ENCODE measurements at regions not wholly inside any gene's neighbourhood (a gene's known extent, or its start where the extent isn't known, plus 50 kb on each side); places are given as distances from the start of the nearest gene placed in this dataset.

DNA sequence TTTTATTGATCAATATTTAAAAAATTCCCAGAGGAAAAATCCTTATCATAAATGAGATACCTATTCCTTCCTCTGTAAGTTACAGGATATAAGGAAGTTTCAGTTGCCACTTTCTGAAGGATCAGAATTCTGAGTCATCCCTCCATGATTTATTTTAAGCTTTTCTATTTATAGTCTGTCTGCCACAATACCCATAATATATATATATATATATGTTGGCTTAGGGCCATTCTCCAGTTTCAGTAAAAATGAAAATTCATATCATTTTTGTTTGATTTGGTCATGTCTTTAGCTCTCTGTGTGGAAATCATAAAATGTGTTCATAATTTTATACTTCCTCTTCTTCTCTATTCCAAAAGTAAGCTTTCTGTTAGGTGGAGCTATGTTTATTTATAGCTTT, 215.8 kb upstream of the CYLC2 start:
- ATAC-seq (ENCODE audit: low read depth) (no peak), DNase-seq (no peak)
- Mint-ChIP-seq H3K9me3 (ENCODE audit: insufficient read depth) (no peaks in the 10 kb centered on the region), H3K4me3 (no peak overlapping the region), H3K4me1 (no peaks in the 10 kb centered on the region), H3K27me3 (no peaks in the 10 kb centered on the region), H3K27ac (no peak overlapping the region)
- Histone ChIP-seq H3K4me2 (replicated peaks; ENCODE audit: low read depth, low read length, poor library complexity, severe bottlenecking) (no peak overlapping the region), H3K36me3 (replicated peaks in 1 of 2; ENCODE audit: control extremely low read depth in 1 of 2, control insufficient read depth in 1 of 2, extremely low read depth in 1 of 2, insufficient read depth in 2 of 2, low read length in 1 of 2) (no peaks in the 10 kb centered on the region), H3K9me3 (ENCODE audit: control extremely low read depth in 1 of 3, control insufficient read depth in 2 of 3, insufficient read depth in 1 of 3, low read length in 2 of 3) (no peaks in the 10 kb centered on the region), H4K20me1 (ENCODE audit: control insufficient read depth, insufficient read depth, low read length, poor library complexity, severe bottlenecking) (no peaks in the 10 kb centered on the region), H3K79me2 (ENCODE audit: control insufficient read depth, insufficient read depth, low read length) (no peaks in the 10 kb centered on the region), H3K9ac (ENCODE audit: low read length) (no peak overlapping the region), H3K4me3 (ENCODE audit: control extremely low read depth in 1 of 5, extremely low read depth in 1 of 5, insufficient read depth in 1 of 5, low read depth in 2 of 5, low read length in 4 of 5) (no peak overlapping the region), H3K4me1 (ENCODE audit: control insufficient read depth in 2 of 2, insufficient read depth in 2 of 2, low read length in 2 of 2) (no peaks in the 10 kb centered on the region), H3K27ac (ENCODE audit: low read length in 2 of 2) (no peak overlapping the region), H3K27me3 (replicated peaks in 1 of 4; ENCODE audit: control extremely low read depth in 1 of 4, control insufficient read depth in 3 of 4, insufficient read depth in 4 of 4, low read length in 3 of 4) (no peaks in the 10 kb centered on the region), H2AFZ (ENCODE audit: insufficient read depth, low read depth, low read length, poor library complexity, severe bottlenecking) (no peak overlapping the region)
- intact Hi-C loops (cut with micrococcal nuclease) = no loop called here
- ChIA-PET POLR2A (no interaction called here), CTCF (no interaction called here)
- TF ChIP-seq EZH2 (IDR thresholded peaks at IDR 0.05; ENCODE audit: borderline replicate concordance, insufficient read depth, low read depth, low read length, poor library complexity, severe bottlenecking) = no peak
- TF ChIP-seq, protein P1, sequence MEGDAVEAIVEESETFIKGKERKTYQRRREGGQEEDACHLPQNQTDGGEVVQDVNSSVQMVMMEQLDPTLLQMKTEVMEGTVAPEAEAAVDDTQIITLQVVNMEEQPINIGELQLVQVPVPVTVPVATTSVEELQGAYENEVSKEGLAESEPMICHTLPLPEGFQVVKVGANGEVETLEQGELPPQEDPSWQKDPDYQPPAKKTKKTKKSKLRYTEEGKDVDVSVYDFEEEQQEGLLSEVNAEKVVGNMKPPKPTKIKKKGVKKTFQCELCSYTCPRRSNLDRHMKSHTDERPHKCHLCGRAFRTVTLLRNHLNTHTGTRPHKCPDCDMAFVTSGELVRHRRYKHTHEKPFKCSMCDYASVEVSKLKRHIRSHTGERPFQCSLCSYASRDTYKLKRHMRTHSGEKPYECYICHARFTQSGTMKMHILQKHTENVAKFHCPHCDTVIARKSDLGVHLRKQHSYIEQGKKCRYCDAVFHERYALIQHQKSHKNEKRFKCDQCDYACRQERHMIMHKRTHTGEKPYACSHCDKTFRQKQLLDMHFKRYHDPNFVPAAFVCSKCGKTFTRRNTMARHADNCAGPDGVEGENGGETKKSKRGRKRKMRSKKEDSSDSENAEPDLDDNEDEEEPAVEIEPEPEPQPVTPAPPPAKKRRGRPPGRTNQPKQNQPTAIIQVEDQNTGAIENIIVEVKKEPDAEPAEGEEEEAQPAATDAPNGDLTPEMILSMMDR (IDR thresholded peaks at IDR 0.05) = no peak

DNA sequence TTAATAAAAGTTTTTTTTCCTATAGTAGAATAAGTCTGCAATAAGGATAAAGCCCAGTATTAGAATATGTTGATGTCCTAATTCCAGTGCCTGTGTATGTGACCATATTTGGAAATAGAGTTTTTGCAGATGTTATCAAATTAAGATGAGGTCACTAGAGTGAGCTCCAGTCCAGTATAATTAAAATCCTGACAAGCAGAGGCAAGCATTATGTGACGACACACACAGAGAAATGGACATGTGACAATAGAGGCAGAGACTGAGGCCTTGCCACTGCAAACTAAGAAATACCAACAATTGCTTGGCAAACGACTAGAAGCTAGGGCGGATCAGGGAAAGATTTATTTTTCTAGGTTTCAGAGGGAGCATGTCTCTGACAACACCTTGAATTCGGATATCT, 216.4 kb upstream of the CYLC2 start:
- Histone ChIP-seq H3K36me3 (replicated peaks in 1 of 2; ENCODE audit: control extremely low read depth in 1 of 2, control insufficient read depth in 1 of 2, extremely low read depth in 1 of 2, insufficient read depth in 2 of 2, low read length in 1 of 2) (no peaks in the 10 kb centered on the region), H4K20me1 (ENCODE audit: control insufficient read depth, insufficient read depth, low read length, poor library complexity, severe bottlenecking) (no peaks in the 10 kb centered on the region), H3K4me1 (ENCODE audit: control insufficient read depth in 2 of 2, insufficient read depth in 2 of 2, low read length in 2 of 2) (no peaks in the 10 kb centered on the region), H3K79me2 (ENCODE audit: control insufficient read depth, insufficient read depth, low read length) (no peaks in the 10 kb centered on the region), H3K4me3 (ENCODE audit: control extremely low read depth in 1 of 5, extremely low read depth in 1 of 5, insufficient read depth in 1 of 5, low read depth in 2 of 5, low read length in 4 of 5) (no peak overlapping the region), H3K27ac (ENCODE audit: low read length in 2 of 2) (no peak overlapping the region), H2AFZ (ENCODE audit: insufficient read depth, low read depth, low read length, poor library complexity, severe bottlenecking) (no peak overlapping the region), H3K9ac (ENCODE audit: low read length) (no peak overlapping the region), H3K4me2 (replicated peaks; ENCODE audit: low read depth, low read length, poor library complexity, severe bottlenecking) (no peak overlapping the region), H3K27me3 (replicated peaks in 1 of 4; ENCODE audit: control extremely low read depth in 1 of 4, control insufficient read depth in 3 of 4, insufficient read depth in 4 of 4, low read length in 3 of 4) (no peaks in the 10 kb centered on the region), H3K9me3 (ENCODE audit: control extremely low read depth in 1 of 3, control insufficient read depth in 2 of 3, insufficient read depth in 1 of 3, low read length in 2 of 3) (no peaks in the 10 kb centered on the region)
- ATAC-seq (ENCODE audit: low read depth) (no peak), DNase-seq (no peak)
- ChIA-PET POLR2A (no interaction called here), CTCF (no interaction called here)
- Mint-ChIP-seq H3K4me1 (no peaks in the 10 kb centered on the region), H3K4me3 (no peak overlapping the region), H3K27ac (no peak overlapping the region), H3K27me3 (no peaks in the 10 kb centered on the region), H3K9me3 (ENCODE audit: insufficient read depth) (no peaks in the 10 kb centered on the region)
- TF ChIP-seq, protein P1 (IDR thresholded peaks at IDR 0.05) = no peak
- no peak for TF ChIP-seq EZH2 (IDR thresholded peaks at IDR 0.05; ENCODE audit: borderline replicate concordance, insufficient read depth, low read depth, low read length, poor library complexity, severe bottlenecking)
- 71% methylated on average over 2 of the region's 4 CpGs for WGBS (ENCODE audit: insufficient coverage)
- intact Hi-C loops (cut with micrococcal nuclease) = no loop called here

Measured in B cell (primary cell).